Right lobe of liver (tissue), 6 donors: ENCODE measurements at regions not wholly inside any gene's neighbourhood (a gene's known extent, or its start where the extent isn't known, plus 50 kb on each side); places are given as distances from the start of the nearest gene placed in this dataset.

Experiments
- ATAC-seq, 4 donors: fragments of 200-7000 bp; cut with Tn5 transposase; one replicate each; pipeline ENCODE4 v1.9.1; 2020; ENCODE audit warnings: mild to moderate bottlenecking in 4 of 4, moderate library complexity in 4 of 4
- DNase-seq, 3 donors: peaks; one replicate each; pipeline ENCODE4 v3.0.0-alpha.2; 2020
- H3K27ac ChIP-seq, 3 donors: fragments of 200-600 bp; one replicate each; pipeline ENCODE4 v1.8.0; 2022
- H3K27me3 ChIP-seq, 2 donors: fragments of 200-600 bp; one replicate each; pipeline ENCODE4 v1.8.0; 2022
- H3K36me3 ChIP-seq, 4 donors: fragments of 200-600 bp; sonication (generic) in 1 of 4; one replicate each; pipeline versions ENCODE4 v1.5.1 to v1.8.0; 2017 to 2022; ENCODE audit warnings: control low read depth in 1 of 4
- H3K4me1 ChIP-seq, 4 donors: fragments of 200-600 bp; sonication (generic) in 1 of 4; one replicate each; pipeline versions ENCODE4 v1.5.1 to v1.8.0; 2017 to 2022; ENCODE audit warnings: control low read depth in 1 of 4
- H3K4me3 ChIP-seq, 3 donors: fragments of 200-600 bp; one replicate each; pipeline ENCODE4 v1.8.0; 2022
- H3K9me3 ChIP-seq, 4 donors: fragments of 200-600 bp; sonication (generic) in 1 of 4; one replicate each; pipeline versions ENCODE4 v1.5.1 to v1.8.0; 2017 to 2022; ENCODE audit warnings: control low read depth in 1 of 4
- POLR2A ChIP-seq: fragments of 450-650 bp; IDR thresholded peaks from one replicate; pipeline ENCODE4 v1.6.1; 2017; ENCODE audit warnings: antibody characterized with exemption, mild to moderate bottlenecking
- WGBS: methylation state at CpG from one replicate; pipeline ENCODE4 v1.1.6; 2018; ENCODE audit warnings: low coverage, low lambda C conversion rate; ENCODE audit not compliant: insufficient coverage; ENCODE audit errors: missing lambda C conversion rate; 5-methylcytosine and 5-hydroxymethylcytosine counted together
- intact Hi-C, 2 donors: fragments of 100-400 bp; cut with DNase I; formaldehyde crosslinking; loops; one replicate each; pipeline versions ENCODE4 v1.11.2 to v1.14.1; 2022
- TF ChIP-seq, protein P1 (sequence below), 4 donors: fragments of 200-600 bp in 3 of 4; fragments of 450-650 bp in 1 of 4; IDR thresholded peaks; one replicate each; pipeline versions ENCODE4 v1.5.1 to v1.8.0; 2016 to 2022; ENCODE audit warnings: antibody characterized with exemption in 4 of 4, mild to moderate bottlenecking in 2 of 4
- donor health status: DM: no; HTN: yes; CAD: no.
- donor health status: DM: no; HTN: no; CAD: no.
- donor health status: DM: no; HTN: no; CAD: no.
- donor health status: DM: no; HTN: yes; CAD: no.
- donor health status: DM: no; HTN: yes; CAD: no.

DNA sequence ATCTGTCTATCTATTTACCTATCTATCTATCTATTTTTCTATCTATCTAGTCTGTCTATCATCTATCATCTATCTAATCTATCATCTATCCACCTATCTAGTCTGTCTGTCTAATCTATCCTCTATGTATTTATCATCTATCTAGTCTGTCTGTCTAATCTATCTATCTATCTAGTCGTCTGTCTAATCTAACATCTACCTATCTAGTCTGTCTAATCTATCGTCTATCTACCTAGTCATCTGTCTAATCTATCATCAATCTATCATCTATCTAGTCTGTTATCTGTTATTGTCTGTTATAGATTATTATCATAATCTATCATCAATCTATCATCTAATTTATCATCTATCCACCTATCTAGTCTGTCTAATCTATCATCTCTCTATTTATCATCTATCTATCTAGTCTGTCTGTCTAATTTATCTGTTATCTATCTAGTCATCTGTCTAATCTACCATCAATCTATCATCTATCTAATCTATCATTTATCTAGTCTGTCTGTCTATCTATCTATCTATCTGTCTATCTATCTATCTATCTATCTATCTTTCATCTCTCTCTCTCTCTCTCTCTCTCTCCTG, 80.2 kb upstream of the ZNF618 start:
- WGBS, result 47% methylated on average over 2 of the region's 2 CpGs
- Histone ChIP-seq H3K9me3 (no peaks in the 10 kb centered on the region), H3K27ac (no peak overlapping the region), H3K36me3 (no peaks in the 10 kb centered on the region), H3K4me1 (no peaks in the 10 kb centered on the region), H3K4me3 (no peak overlapping the region), H3K27me3 (no peaks in the 10 kb centered on the region)
- TF ChIP-seq, protein P1, sequence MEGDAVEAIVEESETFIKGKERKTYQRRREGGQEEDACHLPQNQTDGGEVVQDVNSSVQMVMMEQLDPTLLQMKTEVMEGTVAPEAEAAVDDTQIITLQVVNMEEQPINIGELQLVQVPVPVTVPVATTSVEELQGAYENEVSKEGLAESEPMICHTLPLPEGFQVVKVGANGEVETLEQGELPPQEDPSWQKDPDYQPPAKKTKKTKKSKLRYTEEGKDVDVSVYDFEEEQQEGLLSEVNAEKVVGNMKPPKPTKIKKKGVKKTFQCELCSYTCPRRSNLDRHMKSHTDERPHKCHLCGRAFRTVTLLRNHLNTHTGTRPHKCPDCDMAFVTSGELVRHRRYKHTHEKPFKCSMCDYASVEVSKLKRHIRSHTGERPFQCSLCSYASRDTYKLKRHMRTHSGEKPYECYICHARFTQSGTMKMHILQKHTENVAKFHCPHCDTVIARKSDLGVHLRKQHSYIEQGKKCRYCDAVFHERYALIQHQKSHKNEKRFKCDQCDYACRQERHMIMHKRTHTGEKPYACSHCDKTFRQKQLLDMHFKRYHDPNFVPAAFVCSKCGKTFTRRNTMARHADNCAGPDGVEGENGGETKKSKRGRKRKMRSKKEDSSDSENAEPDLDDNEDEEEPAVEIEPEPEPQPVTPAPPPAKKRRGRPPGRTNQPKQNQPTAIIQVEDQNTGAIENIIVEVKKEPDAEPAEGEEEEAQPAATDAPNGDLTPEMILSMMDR (IDR thresholded peaks at IDR 0.05), result no peak
- no peak for TF ChIP-seq POLR2A
- no peak for DNase-seq
- no peak for ATAC-seq
- intact Hi-C loops, result no loop called here

DNA sequence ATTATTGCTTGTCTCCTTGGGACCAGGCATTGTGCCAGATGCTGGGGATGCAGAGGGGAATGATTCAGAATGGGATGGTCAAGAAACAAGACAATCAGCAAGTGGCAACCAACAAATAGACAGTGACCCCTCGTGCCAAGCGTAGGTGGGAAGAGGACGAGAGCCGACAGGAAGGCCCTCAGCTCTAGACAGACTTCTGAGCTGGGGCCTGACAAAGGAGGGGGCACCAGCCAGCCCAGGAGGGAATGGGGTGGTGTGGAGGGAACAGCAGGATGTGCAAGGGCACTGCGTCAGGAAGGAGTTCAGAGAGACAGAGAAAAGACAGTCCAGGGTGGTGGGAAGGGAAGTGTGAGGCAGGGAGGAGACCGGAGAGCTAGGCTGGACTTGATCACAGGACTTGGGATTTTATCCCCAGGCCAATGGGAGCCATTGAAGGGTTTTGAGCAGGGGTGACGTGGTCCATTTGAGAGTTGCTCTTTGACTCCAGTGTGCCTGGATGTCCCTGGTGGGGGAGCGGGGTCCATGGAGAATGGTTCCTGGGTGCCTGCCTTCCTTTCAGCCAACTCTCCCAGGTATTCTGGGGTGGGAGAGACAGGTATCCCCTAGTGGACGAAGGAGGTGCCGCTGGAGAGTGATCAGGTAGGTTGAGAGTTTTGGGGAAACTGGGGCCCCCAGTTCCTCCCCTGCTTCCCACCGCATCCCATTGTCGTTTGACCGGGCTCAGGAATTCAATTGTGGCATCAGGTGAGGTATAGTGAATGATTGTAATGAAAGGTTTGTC, 79.3 kb upstream of the ZNF618 start:
- H3K4me1 ChIP-seq, result no peaks in the 10 kb centered on the region
- H3K36me3 ChIP-seq, result no peaks in the 10 kb centered on the region
- TF ChIP-seq POLR2A, result no peak
- TF ChIP-seq, protein P1 (IDR thresholded peaks at IDR 0.05), result no peak
- intact Hi-C loops, result no loop called here
- WGBS, result 87% methylated on average over 11 of the region's 13 CpGs
- no peaks in the 10 kb centered on the region for H3K27me3 ChIP-seq
- ATAC-seq (no peak), DNase-seq (no peak)
- no peak overlapping the region for H3K4me3 ChIP-seq
- no peak overlapping the region for H3K27ac ChIP-seq
- H3K9me3 ChIP-seq, result no peaks in the 10 kb centered on the region

GRCh38 chr9:113798062-113799030, 77.8 kb upstream of the ZNF618 start:
- no peaks in the 10 kb centered on the region for H3K36me3 ChIP-seq
- H3K4me3 ChIP-seq, result no peak overlapping the region
- H3K27ac ChIP-seq, result no peak overlapping the region
- no peak for DNase-seq
- no peaks in the 10 kb centered on the region for H3K4me1 ChIP-seq
- H3K9me3 ChIP-seq, result no peaks in the 10 kb centered on the region
- 74% methylated on average over 13 of the region's 13 CpGs for WGBS
- intact Hi-C loops, result no loop called here
- TF ChIP-seq, protein P1 (IDR thresholded peaks at IDR 0.05), result no peak
- no peak for TF ChIP-seq POLR2A
- no peaks in the 10 kb centered on the region for H3K27me3 ChIP-seq
- ATAC-seq, result no peak

GRCh38 chr9:113800276-113800675, 75.8 kb upstream of the ZNF618 start:
- WGBS, result 75% methylated on average over 1 of the region's 2 CpGs
- ATAC-seq (no peak), DNase-seq (no peak)
- Histone ChIP-seq H3K27me3 (no peaks in the 10 kb centered on the region), H3K4me3 (no peak overlapping the region), H3K36me3 (no peaks in the 10 kb centered on the region), H3K4me1 (no peaks in the 10 kb centered on the region), H3K9me3 (no peaks in the 10 kb centered on the region), H3K27ac (no peak overlapping the region)
- TF ChIP-seq, protein P1 (IDR thresholded peaks at IDR 0.05), result no peak
- no peak for TF ChIP-seq POLR2A
- intact Hi-C loops, result loop anchor here in 1 of 2 donors (10.0 kb wide), 1 partner anchor 235 kb away; no protein-coding TSS in a partner anchor
